ENCODE measurements at regions not wholly inside any gene's neighbourhood (a gene's known extent, or its start where the extent isn't known, plus 50 kb on each side); places are given as distances from the start of the nearest gene placed in this dataset.
"Not testable (repeated sequence)": the region's sequence is repeated elsewhere in the genome, so short reads cannot be mapped to it uniquely, and the experiment has no call there.

- TF ChIP-seq, protein P1, sequence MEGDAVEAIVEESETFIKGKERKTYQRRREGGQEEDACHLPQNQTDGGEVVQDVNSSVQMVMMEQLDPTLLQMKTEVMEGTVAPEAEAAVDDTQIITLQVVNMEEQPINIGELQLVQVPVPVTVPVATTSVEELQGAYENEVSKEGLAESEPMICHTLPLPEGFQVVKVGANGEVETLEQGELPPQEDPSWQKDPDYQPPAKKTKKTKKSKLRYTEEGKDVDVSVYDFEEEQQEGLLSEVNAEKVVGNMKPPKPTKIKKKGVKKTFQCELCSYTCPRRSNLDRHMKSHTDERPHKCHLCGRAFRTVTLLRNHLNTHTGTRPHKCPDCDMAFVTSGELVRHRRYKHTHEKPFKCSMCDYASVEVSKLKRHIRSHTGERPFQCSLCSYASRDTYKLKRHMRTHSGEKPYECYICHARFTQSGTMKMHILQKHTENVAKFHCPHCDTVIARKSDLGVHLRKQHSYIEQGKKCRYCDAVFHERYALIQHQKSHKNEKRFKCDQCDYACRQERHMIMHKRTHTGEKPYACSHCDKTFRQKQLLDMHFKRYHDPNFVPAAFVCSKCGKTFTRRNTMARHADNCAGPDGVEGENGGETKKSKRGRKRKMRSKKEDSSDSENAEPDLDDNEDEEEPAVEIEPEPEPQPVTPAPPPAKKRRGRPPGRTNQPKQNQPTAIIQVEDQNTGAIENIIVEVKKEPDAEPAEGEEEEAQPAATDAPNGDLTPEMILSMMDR (conservative IDR thresholded peaks at IDR 0.05; ENCODE audit: low read length) = not testable (repeated sequence)
- not testable (repeated sequence) for TF ChIP-seq EZH2phosphoT487 (IDR thresholded peaks at IDR 0.05; ENCODE audit: borderline replicate concordance, low read depth, low read length)
These were observed 72.5 kb downstream of the NPIPB5 start for GRCh38 chr16:22583195-22583594.

Measured in OCI-LY7 (cell line).